ENCODE measurements at regions not wholly inside any gene's neighbourhood (a gene's known extent, or its start where the extent isn't known, plus 50 kb on each side); places are given as distances from the start of the nearest gene placed in this dataset.

DNA sequence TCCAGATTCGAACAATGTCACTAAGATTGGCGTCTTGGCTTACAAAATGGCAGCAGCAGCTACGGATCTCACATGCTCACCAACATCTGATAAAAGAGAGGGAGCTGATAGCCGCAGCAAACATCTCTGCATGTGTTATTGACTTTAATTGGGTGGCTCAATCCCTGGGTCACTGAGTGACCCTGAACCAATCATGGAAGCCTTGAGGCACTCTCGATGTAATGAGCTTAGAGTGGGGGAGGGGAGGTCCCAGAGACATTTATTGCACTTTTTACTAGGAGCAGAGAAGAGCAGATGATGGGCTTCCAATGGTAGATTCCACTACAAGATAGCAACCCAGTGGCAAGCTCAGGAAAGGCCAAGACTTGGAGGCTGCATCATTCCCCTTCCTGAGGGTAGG lies 238.7 kb downstream of the BMP7 start:
- DNase-seq (ENCODE audit: low read depth, low spot score) = no peak
- TF ChIP-seq, protein P1, sequence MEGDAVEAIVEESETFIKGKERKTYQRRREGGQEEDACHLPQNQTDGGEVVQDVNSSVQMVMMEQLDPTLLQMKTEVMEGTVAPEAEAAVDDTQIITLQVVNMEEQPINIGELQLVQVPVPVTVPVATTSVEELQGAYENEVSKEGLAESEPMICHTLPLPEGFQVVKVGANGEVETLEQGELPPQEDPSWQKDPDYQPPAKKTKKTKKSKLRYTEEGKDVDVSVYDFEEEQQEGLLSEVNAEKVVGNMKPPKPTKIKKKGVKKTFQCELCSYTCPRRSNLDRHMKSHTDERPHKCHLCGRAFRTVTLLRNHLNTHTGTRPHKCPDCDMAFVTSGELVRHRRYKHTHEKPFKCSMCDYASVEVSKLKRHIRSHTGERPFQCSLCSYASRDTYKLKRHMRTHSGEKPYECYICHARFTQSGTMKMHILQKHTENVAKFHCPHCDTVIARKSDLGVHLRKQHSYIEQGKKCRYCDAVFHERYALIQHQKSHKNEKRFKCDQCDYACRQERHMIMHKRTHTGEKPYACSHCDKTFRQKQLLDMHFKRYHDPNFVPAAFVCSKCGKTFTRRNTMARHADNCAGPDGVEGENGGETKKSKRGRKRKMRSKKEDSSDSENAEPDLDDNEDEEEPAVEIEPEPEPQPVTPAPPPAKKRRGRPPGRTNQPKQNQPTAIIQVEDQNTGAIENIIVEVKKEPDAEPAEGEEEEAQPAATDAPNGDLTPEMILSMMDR (IDR thresholded peaks at IDR 0.05; ENCODE audit: low read depth, low read length) = no peak
- H3K27ac ChIP-seq (ENCODE audit: low read depth, low read length) = no peak overlapping the region
- no peak overlapping the region for H3K4me3 ChIP-seq (ENCODE audit: low read depth, low read length)
- POLR2A ChIA-PET = no interaction called here
- H3K9me3 ChIP-seq (ENCODE audit: control insufficient read depth, insufficient read depth, low read length) = no peaks in the 10 kb centered on the region; the same call in 1 of the 2 replicates
- H3K27me3 ChIP-seq (ENCODE audit: control insufficient read depth, insufficient read depth, low read length) = peaks cover 3% of the 10 kb centered on the region
- CTCF ChIA-PET = no interaction called here

- Histone ChIP-seq H3K27ac (ENCODE audit: low read depth, low read length) (no peak overlapping the region), H3K9me3 (ENCODE audit: control insufficient read depth, insufficient read depth, low read length) (no peaks in the 10 kb centered on the region; the same call in 1 of the 2 replicates), H3K27me3 (ENCODE audit: control insufficient read depth, insufficient read depth, low read length) (no peaks in the 10 kb centered on the region), H3K4me3 (ENCODE audit: low read depth, low read length) (no peak overlapping the region)
- CTCF ChIA-PET = no interaction called here
- DNase-seq (ENCODE audit: low read depth, low spot score) = no peak
- POLR2A ChIA-PET = no interaction called here
- TF ChIP-seq, protein P1 (IDR thresholded peaks at IDR 0.05; ENCODE audit: low read depth, low read length) = no peak
Observed at GRCh38 chr20:57030611-57031600, 235.5 kb downstream of the BMP7 start.

DNA sequence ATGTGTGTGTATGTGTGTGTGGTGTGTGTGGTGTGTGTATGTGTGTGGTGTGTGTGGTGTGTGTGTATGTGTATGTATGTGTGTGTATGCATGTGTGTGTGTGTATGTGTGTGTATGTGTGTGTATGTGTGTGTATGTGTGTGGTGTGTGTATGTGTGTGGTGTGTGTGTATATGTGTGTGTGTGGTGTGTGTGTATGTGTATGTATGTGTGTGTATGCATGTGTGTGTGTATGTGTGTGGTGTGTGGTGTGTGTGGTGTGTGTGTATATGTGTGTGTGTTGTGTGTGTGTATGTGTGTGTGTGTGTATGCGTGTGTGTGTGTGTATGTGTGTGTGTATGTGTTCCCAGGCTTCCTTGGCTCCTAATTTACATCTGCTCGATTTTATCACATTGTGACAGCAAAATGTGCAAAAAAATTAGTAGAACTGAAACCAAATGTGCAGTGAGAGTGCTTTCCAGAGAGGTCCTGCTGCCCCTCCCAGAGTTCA lies 234.5 kb downstream of the BMP7 start:
- CTCF ChIA-PET = no interaction called here

DNA sequence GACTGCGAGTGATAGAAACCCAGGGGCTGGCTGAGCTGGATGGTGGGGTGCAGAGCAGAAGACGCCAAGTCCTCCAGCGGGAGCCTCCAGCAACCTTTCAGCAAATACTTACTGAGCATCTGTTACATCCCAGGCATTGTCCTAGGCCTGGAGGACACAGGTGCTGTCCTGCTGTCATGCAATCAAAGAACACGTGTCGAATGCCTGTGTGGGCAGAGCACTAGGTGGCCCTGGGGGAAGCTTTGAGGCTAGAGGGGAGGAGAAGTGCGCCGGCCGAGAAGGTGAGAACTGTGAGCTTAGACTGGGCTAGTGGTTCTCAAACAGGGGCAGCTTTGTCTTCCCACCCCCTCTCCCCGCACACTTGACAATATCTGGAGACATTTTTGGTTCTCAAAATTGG lies 233.6 kb downstream of the BMP7 start:
- TF ChIP-seq, protein P1 (IDR thresholded peaks at IDR 0.05; ENCODE audit: low read depth, low read length) = no peak
- H3K27me3 ChIP-seq (ENCODE audit: control insufficient read depth, insufficient read depth, low read length) = no peaks in the 10 kb centered on the region
- POLR2A ChIA-PET = no interaction called here
- no peaks in the 10 kb centered on the region; the same call in 1 of the 2 replicates for H3K9me3 ChIP-seq (ENCODE audit: control insufficient read depth, insufficient read depth, low read length)
- no peak for DNase-seq (ENCODE audit: low read depth, low spot score)
- CTCF ChIA-PET = no interaction called here
- H3K4me3 ChIP-seq (ENCODE audit: low read depth, low read length) = no peak overlapping the region
- no peak overlapping the region for H3K27ac ChIP-seq (ENCODE audit: low read depth, low read length)

More for the DNA sequence above, 234.5 kb downstream of the BMP7 start:
- no peak overlapping the region for H3K27ac ChIP-seq (ENCODE audit: low read depth, low read length)
- DNase-seq (ENCODE audit: low read depth, low spot score) = no peak
- H3K27me3 ChIP-seq (ENCODE audit: control insufficient read depth, insufficient read depth, low read length) = no peaks in the 10 kb centered on the region
- H3K4me3 ChIP-seq (ENCODE audit: low read depth, low read length) = no peak overlapping the region
- POLR2A ChIA-PET = no interaction called here
- TF ChIP-seq, protein P1 (IDR thresholded peaks at IDR 0.05; ENCODE audit: low read depth, low read length) = no peak
- no peaks in the 10 kb centered on the region; the same call in 1 of the 2 replicates for H3K9me3 ChIP-seq (ENCODE audit: control insufficient read depth, insufficient read depth, low read length)

GRCh38 chr20:57034001-57034400 lies 232.4 kb downstream of the BMP7 start:
- H3K9me3 ChIP-seq (ENCODE audit: control insufficient read depth, insufficient read depth, low read length) = no peaks in the 10 kb centered on the region; the same call in 1 of the 2 replicates
- H3K4me3 ChIP-seq (ENCODE audit: low read depth, low read length) = no peak overlapping the region
- no peak overlapping the region for H3K27ac ChIP-seq (ENCODE audit: low read depth, low read length)
- DNase-seq (ENCODE audit: low read depth, low spot score) = no peak
- TF ChIP-seq, protein P1 (IDR thresholded peaks at IDR 0.05; ENCODE audit: low read depth, low read length) = no peak
- POLR2A ChIA-PET = no interaction called here
- H3K27me3 ChIP-seq (ENCODE audit: control insufficient read depth, insufficient read depth, low read length) = no peaks in the 10 kb centered on the region
- CTCF ChIA-PET = no interaction called here

Measured in AG04450 (cell line).